Body of pancreas (tissue), 4 donors: ENCODE measurements at regions not wholly inside any gene's neighbourhood (a gene's known extent, or its start where the extent isn't known, plus 50 kb on each side); places are given as distances from the start of the nearest gene placed in this dataset.
A peak's percentile ranks its signal among the peaks of the same experiment; 100 is the strongest.

Experiments
- ATAC-seq: fragments of 150-250 bp; one replicate; pipeline ENCODE4 v1.9.1; 2016
- DNase-seq, 4 donors: peaks; one replicate each; pipeline ENCODE4 v3.0.0-alpha.2; 2019
- H3K27ac ChIP-seq, 4 donors: fragments of 200-600 bp; sonication (generic); 1 replicate in 3 of 4; 2 replicates in 1 of 4; pipeline versions ENCODE4 v1.5.1 to v1.6.1; 2016 to 2019; ENCODE audit warnings: mild to moderate bottlenecking in 1 of 4, mixed read lengths in 1 of 4, moderate library complexity in 1 of 4
- H3K27me3 ChIP-seq, 2 donors: fragments of 200-600 bp; sonication (generic); one replicate each; pipeline ENCODE4 v1.6.0; 2016; ENCODE audit warnings: mild to moderate bottlenecking in 1 of 2
- H3K36me3 ChIP-seq, 2 donors: fragments of 200-600 bp; sonication (generic); replicated peaks in 1 of 2; 2 replicates each; pipeline ENCODE4 v1.5.1; 2016; ENCODE audit warnings: low read depth in 2 of 2; ENCODE audit not compliant: insufficient read depth in 1 of 2
- H3K4me1 ChIP-seq: fragments of 200-600 bp; sonication (generic); one replicate; pipeline ENCODE4 v1.6.0; 2016
- H3K4me3 ChIP-seq, 2 donors: fragments of 200-600 bp; sonication (generic); 1 replicate in 1 of 2; 2 replicates in 1 of 2; pipeline ENCODE4 v1.5.1; 2016 to 2019
- H3K9me3 ChIP-seq, 3 donors: fragments of 200-600 bp; sonication (generic); 1 replicate in 2 of 3; 2 replicates in 1 of 3; pipeline ENCODE4 v1.5.1; 2016
- POLR2A ChIP-seq, 3 donors: fragments of 450-650 bp; IDR thresholded peaks; one replicate each; pipeline ENCODE4 v1.6.1; 2016; ENCODE audit warnings: antibody characterized with exemption in 3 of 3, mild to moderate bottlenecking in 2 of 3
- WGBS, 2 donors: methylation state at CpG; one replicate each; pipeline ENCODE4 v1.1.5; 2017; 5-methylcytosine and 5-hydroxymethylcytosine counted together
- intact Hi-C: fragments of 100-400 bp; cut with DNase I; formaldehyde crosslinking; loops from one replicate; pipeline ENCODE4 v1.15.1; 2023
- TF ChIP-seq, protein P1 (sequence below), 7 experiments: fragments of 450-650 bp in 4 of 7; fragments of 200-600 bp in 3 of 7; sonication (generic) in 3 of 7; IDR thresholded peaks; one replicate each; pipeline ENCODE4 v1.5.1; 2016 to 2019; ENCODE audit warnings: antibody characterized with exemption in 7 of 7

DNA sequence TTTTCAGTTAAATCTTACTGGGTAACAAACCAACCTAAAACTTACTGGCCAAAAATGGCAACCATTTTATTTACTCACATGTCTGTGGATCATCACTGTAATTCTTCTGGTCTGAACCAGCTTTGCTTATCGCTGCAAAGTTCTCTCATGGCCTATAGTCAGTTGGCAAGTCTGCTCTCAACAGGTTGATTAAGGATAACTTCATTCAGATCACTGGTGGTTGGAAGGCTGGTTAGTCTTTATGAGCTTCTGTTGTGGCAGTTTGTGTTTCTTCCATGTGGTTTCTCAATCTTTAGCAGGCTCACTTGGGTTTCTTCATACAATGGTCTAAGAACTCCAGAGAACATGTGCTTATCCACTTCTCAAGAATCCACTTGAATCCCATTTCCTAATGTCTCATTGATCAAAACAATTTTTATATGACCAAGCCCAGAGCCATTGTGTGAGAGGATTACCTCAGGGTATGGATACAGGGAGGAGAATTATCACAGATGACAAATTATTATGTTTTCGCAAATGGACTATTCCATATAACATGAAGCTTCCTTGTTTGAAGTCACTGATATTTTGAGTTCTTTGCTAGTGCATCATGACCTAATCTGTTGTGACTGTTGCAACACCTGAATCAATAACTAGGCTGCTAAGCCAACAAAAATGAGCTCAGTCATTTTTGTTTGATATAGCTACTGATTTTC lies 155.4 kb upstream of the BMP2 start:
- Histone ChIP-seq H3K4me3 (no peak overlapping the region), H3K27me3 (no peaks in the 10 kb centered on the region), H3K9me3 (no peaks in the 10 kb centered on the region), H3K27ac (peak overlapping the region; percentile 60 to 89 (median 74)), H3K4me1 (peaks cover 14% of the 10 kb centered on the region), H3K36me3 (no peaks in the 10 kb centered on the region)
- DNase-seq (peak in 1 of 4 donors; percentile 64), ATAC-seq (peak; percentile 100)
- intact Hi-C loops, result no loop called here
- no peak for TF ChIP-seq POLR2A (IDR thresholded peaks at IDR 0.05)
- TF ChIP-seq, protein P1, sequence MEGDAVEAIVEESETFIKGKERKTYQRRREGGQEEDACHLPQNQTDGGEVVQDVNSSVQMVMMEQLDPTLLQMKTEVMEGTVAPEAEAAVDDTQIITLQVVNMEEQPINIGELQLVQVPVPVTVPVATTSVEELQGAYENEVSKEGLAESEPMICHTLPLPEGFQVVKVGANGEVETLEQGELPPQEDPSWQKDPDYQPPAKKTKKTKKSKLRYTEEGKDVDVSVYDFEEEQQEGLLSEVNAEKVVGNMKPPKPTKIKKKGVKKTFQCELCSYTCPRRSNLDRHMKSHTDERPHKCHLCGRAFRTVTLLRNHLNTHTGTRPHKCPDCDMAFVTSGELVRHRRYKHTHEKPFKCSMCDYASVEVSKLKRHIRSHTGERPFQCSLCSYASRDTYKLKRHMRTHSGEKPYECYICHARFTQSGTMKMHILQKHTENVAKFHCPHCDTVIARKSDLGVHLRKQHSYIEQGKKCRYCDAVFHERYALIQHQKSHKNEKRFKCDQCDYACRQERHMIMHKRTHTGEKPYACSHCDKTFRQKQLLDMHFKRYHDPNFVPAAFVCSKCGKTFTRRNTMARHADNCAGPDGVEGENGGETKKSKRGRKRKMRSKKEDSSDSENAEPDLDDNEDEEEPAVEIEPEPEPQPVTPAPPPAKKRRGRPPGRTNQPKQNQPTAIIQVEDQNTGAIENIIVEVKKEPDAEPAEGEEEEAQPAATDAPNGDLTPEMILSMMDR (IDR thresholded peaks at IDR 0.05), result no peak
- WGBS, 2 donors, result 40 to 52% methylated on average over 2 of the region's 2 CpGs

GRCh38 chr20:6606651-6607050 lies 160.8 kb upstream of the BMP2 start:
- Histone ChIP-seq H3K4me3 (no peak overlapping the region), H3K27ac (no peak overlapping the region), H3K4me1 (no peaks in the 10 kb centered on the region), H3K36me3 (no peaks in the 10 kb centered on the region), H3K9me3 (no peaks in the 10 kb centered on the region), H3K27me3 (no peaks in the 10 kb centered on the region)
- TF ChIP-seq, protein P1 (IDR thresholded peaks at IDR 0.05), result no peak
- DNase-seq (no peak), ATAC-seq (no peak)
- 81 to 89% methylated on average over 3 of the region's 3 CpGs for WGBS, 2 donors
- intact Hi-C loops, result no loop called here

GRCh38 chr20:6605055-6605935 lies 162.2 kb upstream of the BMP2 start:
- intact Hi-C loops, result no loop called here
- no peaks in the 10 kb centered on the region for H3K4me1 ChIP-seq
- WGBS, 2 donors, result 64 to 75% methylated on average over 4 of the region's 4 CpGs
- DNase-seq (no peak), ATAC-seq (no peak)
- no peak for TF ChIP-seq POLR2A (IDR thresholded peaks at IDR 0.05)
- TF ChIP-seq, protein P1 (IDR thresholded peaks at IDR 0.05), result no peak
- H3K27ac ChIP-seq, result no peak overlapping the region
- no peaks in the 10 kb centered on the region for H3K9me3 ChIP-seq
- H3K27me3 ChIP-seq, result no peaks in the 10 kb centered on the region
- no peaks in the 10 kb centered on the region for H3K36me3 ChIP-seq
- H3K4me3 ChIP-seq, result no peak overlapping the region

DNA sequence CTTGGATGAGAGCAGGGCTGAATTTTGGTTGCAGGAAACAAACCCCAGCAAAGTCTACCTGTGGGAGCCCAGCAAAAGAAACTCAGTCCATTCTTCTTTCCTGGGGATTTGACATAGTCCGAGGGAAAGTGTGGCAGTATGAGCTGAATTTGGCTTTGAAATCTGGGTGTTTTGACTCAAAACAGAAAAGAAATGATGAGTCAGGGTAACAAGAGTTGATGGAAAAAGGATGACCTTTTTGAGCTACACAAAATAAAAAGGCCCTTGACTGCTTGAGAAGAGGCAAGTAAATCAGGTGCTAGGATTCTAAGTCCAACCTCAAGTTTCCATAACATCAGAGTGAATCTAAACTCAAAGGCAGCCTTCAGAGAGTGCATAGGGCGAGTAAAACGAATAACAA lies 163.3 kb upstream of the BMP2 start:
- 75 to 82% methylated on average over 3 of the region's 3 CpGs for WGBS, 2 donors
- H3K27me3 ChIP-seq, result no peaks in the 10 kb centered on the region
- H3K4me1 ChIP-seq, result no peaks in the 10 kb centered on the region
- no peaks in the 10 kb centered on the region for H3K9me3 ChIP-seq
- TF ChIP-seq POLR2A (IDR thresholded peaks at IDR 0.05), result no peak
- TF ChIP-seq, protein P1 (IDR thresholded peaks at IDR 0.05), result no peak
- ATAC-seq (no peak), DNase-seq (no peak)
- no peak overlapping the region for H3K4me3 ChIP-seq
- no peaks in the 10 kb centered on the region for H3K36me3 ChIP-seq
- intact Hi-C loops, result no loop called here
- H3K27ac ChIP-seq, result no peak overlapping the region
